SW480 (cell line): ENCODE measurements at regions not wholly inside any gene's neighbourhood (a gene's known extent, or its start where the extent isn't known, plus 50 kb on each side); places are given as distances from the start of the nearest gene placed in this dataset.

Experiments used
- DNase-seq: peaks from one replicate; pipeline ENCODE4 v3.0.0-alpha.2; 2016; ENCODE audit warnings: low spot score

- no peak for DNase-seq
These were observed 782.9 kb downstream of the BCL11B start for GRCh38 chr14:98489115-98489514.

GRCh38 chr14:98494582-98494981, 777.4 kb downstream of the BCL11B start:
- DNase-seq, result peak; percentile 25

DNA sequence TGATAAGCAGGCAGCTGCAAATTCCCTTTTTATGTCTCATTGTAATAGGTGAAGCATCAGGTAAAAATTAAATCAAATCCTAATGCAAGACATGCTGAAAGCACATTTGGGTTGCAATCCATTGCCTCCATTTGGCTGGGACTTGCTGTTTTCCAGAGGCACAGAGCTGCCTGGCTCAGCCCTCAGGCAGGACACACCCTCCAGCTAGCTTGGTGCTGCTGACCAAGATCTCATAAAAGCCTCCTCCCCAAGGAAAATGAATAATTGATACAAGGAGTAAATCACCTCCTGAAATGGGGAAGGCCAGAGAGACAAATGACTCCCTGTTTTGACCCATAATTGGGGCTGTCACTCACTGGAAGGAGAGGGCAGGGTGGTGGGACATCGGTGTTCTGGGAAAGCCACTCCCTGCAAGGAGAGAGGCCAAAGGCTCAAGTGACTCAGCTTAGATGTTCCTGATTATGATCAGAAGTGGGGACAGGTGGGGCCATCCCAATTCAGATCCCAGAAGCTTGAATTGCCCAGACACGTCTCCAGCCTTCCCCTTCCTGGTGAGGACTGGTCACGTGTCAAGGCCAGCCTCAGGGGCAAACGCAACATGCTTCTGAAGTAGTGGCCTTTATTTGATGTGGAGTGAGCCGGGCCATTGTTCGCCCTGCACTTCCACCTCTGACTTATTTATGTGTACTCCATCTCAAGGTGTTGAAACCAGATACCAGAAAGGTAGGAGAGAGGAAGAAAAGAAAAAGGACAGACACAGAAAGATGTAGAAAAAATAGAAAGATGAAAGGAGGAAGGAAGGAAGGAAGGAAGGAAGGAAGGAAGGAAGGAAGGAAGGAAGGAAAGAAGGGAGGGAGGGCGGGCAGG, 773.7 kb downstream of the BCL11B start:
- DNase-seq, result peak; percentile 5

GRCh38 chr14:98501335-98501734, 770.7 kb downstream of the BCL11B start:
- peak; percentile 63 for DNase-seq

DNA sequence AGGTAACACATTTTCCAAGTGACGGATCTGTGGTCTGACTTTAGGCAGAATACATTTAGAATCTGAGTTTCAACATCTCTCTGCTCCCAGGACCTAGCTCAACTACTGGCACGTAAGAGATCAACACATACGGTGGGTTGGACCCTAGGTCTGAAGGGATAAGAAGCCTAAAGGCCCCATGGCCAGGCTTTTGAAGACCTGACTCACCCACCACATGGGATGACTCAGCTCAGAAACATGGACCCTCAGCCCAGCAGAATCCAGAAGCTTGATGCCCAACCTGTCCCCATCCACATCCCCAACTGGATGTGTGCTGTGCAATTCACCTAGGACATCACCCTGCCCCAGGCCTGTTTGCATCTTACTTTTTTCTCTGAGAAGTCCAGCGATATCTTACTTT, 770.2 kb downstream of the BCL11B start:
- DNase-seq, result peak; percentile 26

GRCh38 chr14:98503086-98503815, 768.7 kb downstream of the BCL11B start:
- DNase-seq, result no peak

- DNase-seq, result no peak
These were observed 764.7 kb downstream of the BCL11B start for GRCh38 chr14:98507264-98507663.

GRCh38 chr14:98510392-98510791, 761.6 kb downstream of the BCL11B start:
- no peak for DNase-seq

DNA sequence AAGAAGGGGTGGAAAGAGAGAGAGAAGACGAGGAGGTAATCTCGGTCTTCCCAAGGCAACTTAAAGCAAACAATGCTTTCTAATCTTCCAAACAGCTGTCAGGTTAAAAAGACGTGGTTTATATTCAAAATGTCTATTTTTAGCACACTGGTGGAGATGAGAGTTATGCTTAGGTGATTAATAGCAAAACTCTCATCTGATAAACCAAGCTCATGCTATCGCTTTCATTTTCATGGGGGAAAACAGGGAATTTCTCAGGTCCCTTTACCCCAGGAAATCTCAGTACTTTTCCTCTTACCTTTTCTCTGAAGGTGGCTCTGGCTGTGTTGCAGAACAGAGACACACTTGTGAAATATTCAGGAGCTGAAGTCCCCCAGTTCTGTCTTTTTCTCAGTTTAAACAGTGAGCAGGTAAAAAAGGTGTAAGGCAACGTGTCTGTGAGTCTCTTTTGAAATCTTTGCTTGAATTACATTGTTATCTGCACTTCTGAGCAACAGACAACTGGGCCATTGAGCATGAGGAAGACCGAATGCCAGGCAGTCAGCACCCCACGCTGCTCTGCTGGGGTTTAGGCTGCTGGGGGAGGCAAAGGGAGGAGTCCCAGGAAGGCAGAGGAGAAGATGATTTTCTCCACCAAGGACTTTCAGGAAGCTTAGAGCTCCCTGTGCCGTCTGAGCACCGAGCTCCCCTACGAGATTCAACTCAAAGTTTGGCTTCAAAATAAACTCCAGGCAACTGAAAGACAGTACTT, 759.3 kb downstream of the BCL11B start:
- DNase-seq, result no peak

DNA sequence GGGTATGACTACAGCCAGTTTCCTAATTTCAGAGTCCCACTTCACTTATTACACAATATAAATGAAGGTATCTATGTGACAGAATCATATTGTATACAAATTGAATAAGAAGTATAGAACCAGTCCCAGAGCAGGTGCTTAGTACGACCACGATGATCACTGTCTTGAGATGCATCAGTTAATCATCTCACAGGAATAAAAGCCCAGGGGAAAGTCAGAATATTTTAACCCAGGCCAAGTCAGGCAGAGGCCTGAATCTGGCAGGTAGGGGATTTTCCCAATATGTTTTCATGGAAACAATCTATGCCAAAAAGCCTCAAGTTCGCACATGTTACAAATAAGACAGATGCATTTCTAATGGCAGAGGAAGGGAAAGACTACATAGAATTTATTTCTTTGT, 758.4 kb downstream of the BCL11B start:
- no peak for DNase-seq

DNA sequence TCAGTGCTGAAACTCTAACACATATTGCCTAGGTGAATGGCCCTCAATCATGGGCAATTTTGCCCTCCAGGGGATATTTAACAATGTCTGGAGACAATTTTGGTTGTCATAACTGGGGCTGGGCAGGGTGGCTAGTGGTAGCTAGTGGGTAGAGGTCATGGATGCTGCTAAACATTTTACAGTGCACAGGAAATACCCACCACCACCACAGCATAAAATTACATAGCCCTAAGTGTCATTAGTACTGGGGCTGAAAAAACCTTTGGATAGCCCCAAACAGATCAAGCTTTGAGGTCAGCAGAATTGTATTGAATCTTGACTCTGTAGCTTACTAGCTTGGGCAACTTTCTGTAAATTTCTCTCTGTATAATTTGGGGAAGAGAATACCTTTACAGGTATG, 758.0 kb downstream of the BCL11B start:
- no peak for DNase-seq

DNA sequence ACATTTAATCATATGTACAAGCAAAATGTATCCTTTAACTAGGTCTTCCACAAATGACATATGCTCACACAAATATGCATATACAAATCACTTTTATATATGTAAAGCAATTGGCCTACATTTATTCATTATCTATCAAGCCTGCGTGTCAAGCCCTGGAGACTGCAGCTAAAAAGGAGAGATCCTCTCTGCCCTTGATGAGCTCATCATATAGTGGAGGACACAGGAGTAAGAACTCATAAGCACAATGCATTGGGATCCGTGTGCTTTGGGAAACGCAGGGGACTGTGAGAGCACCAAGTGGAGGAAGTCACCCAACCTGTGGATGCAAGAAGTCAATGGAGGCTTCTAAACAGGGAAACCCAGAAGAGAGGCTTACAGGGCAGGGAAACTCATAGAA, 735.7 kb downstream of the BCL11B start:
- no peak for DNase-seq

DNA sequence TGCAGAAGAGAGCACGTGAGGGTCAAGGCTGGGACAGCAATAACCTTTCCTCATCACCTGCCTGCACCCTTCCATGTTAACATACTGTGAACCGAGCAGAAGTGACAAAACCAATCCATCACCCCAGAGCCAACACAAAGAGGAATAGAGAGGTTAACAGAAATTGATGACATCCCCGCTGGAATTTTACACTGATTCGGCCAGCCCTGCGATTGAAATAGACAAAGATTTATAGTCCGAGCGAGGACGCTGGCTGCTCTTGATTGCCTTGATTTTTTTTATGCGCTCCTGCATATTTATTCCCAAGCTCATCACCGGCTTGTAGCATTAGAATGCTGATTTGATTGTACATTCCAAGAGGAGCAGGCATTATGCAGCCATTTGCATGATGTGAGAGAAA, 729.7 kb downstream of the BCL11B start:
- no peak for DNase-seq

DNA sequence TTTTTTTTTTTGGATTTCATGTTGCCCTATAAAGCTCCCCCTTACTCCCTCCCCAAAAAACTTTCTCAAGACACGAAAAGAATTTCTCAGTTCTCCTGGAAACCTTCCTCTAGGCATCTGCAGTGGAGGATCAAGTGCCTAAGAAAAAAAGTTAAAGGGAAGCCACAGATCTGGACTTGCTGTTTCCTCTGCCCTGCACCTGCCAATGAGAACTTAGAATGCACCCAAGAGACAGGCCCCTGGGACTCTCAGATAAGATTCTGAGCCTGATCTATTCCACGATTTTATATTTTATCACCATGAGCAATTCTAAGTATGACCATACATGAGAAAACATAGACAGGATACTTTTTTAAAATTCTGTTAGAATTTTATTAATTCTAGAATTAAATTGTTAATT, 728.9 kb downstream of the BCL11B start:
- no peak for DNase-seq

DNA sequence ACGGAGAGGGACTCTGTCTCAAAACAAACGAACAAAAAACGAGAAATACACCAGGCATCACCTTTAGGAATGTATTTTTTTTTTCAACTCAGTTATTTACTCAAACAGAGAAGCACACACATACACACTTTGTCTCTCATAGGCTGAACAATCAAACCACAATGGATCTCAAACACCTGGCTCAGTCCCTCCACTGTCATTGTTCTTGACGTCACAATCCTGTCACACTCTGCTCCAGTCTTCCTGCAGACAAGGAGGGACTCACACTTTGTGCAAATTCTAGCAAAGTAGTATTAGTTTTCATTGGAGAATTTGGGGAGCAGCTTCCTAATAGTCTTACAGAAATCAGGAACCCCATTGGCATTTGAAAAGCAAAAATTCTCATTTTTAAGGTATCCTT, 727.8 kb downstream of the BCL11B start:
- no peak for DNase-seq

GRCh38 chr14:98545181-98545580, 726.8 kb downstream of the BCL11B start:
- no peak for DNase-seq

DNA sequence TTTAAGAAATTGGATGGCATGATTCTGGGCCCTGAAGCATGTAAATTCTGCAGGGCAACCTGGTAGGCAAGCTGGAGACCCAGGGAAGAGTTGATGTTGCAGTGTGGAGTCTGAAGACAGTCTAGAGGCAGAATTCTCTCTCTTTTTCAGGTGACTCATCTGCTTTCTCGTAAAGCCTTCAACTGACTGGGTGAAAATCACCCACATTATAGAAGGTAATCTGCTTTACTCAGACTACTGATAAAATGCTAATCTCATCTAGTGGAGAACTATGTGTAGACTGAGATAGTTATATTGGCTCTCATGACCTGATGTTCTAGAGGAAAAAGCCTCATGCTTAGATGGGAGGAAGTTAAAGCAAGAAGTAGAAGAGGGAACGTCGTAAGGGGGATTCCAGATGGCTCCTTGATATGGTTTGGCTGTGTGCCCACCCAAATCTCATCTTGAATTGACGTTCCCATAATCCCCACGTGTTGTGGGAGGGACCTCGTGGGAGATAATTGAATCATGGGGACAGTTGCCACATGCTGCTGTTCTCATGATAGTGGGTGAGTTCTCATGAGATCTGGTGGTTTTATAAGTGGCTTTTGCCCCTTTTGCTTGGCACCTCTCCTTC, 723.8 kb downstream of the BCL11B start:
- DNase-seq, result no peak

- DNase-seq, result no peak
These were observed 721.0 kb downstream of the BCL11B start for GRCh38 chr14:98551028-98551427.

- no peak for DNase-seq
These were observed 716.6 kb downstream of the BCL11B start for GRCh38 chr14:98555440-98555839.

- DNase-seq, result no peak
These were observed 708.0 kb downstream of the BCL11B start for GRCh38 chr14:98564006-98564405.

- DNase-seq, result no peak
These were observed 707.5 kb downstream of the BCL11B start for GRCh38 chr14:98564541-98564940.

GRCh38 chr14:98571104-98571503, 700.9 kb downstream of the BCL11B start:
- no peak for DNase-seq
